Activated B cell treated with CpG ODN at 0.5 μM for 24 hours (primary cell): ENCODE measurements at regions not wholly inside any gene's neighbourhood (a gene's known extent, or its start where the extent isn't known, plus 50 kb on each side); places are given as distances from the start of the nearest gene placed in this dataset.

ENCODE experiments used
- ATAC-seq: fragments of 200-7000 bp; cut with Tn5 transposase; one replicate; pipeline ENCODE4 v1.10.0; 2021; ENCODE audit warnings: low read depth, mild to moderate bottlenecking, moderate library complexity
- CTCF ChIA-PET: fragments of 350-600 bp; sonication (Branson Sonifier 250); formaldehyde crosslinking; loops from one replicate; lab custom pipeline; 2021; ENCODE audit warnings: antibody characterized with exemption; lab: Charles Lee
- POLR2A ChIA-PET: fragments of 350-600 bp; sonication (Branson Sonifier 250); formaldehyde crosslinking; loops from one replicate; lab custom pipeline; 2021; ENCODE audit warnings: antibody characterized with exemption; lab: Charles Lee
- DNase-seq: peaks from one replicate; pipeline ENCODE4 v3.0.0; 2022
- H3K27ac Mint-ChIP-seq: one replicate; pipeline ENCODE4 v1.8.0; 2020; ENCODE audit warnings: mixed read lengths
- H3K27me3 Mint-ChIP-seq: one replicate; pipeline ENCODE4 v1.8.0; 2021; ENCODE audit warnings: mixed read lengths
- H3K36me3 Mint-ChIP-seq: one replicate; pipeline ENCODE4 v1.8.0; 2021; ENCODE audit warnings: low read depth, mixed read lengths
- H3K4me1 Mint-ChIP-seq: one replicate; pipeline ENCODE4 v1.8.0; 2021; ENCODE audit warnings: mixed read lengths
- H3K4me3 Mint-ChIP-seq: one replicate; pipeline ENCODE4 v1.8.0; 2020; ENCODE audit warnings: mild to moderate bottlenecking, mixed read lengths
- H3K9me3 Mint-ChIP-seq: one replicate; pipeline ENCODE4 v1.8.0; 2020; ENCODE audit warnings: mixed read lengths
- intact Hi-C: fragments of 100-400 bp; cut with micrococcal nuclease; formaldehyde crosslinking; loops from one replicate; pipeline ENCODE4 v1.15.1; 2024
- TF ChIP-seq, protein P1 (sequence below): fragments of 200-600 bp; IDR thresholded peaks from one replicate; pipeline ENCODE4 v1.8.0; 2022; ENCODE audit warnings: antibody characterized with exemption, mild to moderate bottlenecking

GRCh38 chr7:95718577-95719410 lies 53.6 kb upstream of the DYNC1I1 start:
- intact Hi-C loops: loop anchor here (10.0 kb wide), 1 partner anchor 606 kb away; the partner anchor contains the start of gene SLC25A13
- no peak for ATAC-seq
- TF ChIP-seq, protein P1, sequence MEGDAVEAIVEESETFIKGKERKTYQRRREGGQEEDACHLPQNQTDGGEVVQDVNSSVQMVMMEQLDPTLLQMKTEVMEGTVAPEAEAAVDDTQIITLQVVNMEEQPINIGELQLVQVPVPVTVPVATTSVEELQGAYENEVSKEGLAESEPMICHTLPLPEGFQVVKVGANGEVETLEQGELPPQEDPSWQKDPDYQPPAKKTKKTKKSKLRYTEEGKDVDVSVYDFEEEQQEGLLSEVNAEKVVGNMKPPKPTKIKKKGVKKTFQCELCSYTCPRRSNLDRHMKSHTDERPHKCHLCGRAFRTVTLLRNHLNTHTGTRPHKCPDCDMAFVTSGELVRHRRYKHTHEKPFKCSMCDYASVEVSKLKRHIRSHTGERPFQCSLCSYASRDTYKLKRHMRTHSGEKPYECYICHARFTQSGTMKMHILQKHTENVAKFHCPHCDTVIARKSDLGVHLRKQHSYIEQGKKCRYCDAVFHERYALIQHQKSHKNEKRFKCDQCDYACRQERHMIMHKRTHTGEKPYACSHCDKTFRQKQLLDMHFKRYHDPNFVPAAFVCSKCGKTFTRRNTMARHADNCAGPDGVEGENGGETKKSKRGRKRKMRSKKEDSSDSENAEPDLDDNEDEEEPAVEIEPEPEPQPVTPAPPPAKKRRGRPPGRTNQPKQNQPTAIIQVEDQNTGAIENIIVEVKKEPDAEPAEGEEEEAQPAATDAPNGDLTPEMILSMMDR: no peak
- peaks cover 16% of the 10 kb centered on the region for H3K27me3 Mint-ChIP-seq
- no peak overlapping the region for H3K4me3 Mint-ChIP-seq
- no peaks in the 10 kb centered on the region for H3K9me3 Mint-ChIP-seq
- no peak for DNase-seq
- peaks cover 14% of the 10 kb centered on the region for H3K4me1 Mint-ChIP-seq
- no peak overlapping the region for H3K27ac Mint-ChIP-seq
- ChIA-PET POLR2A (no interaction called here), CTCF (interaction anchor here (1.0 kb wide), 1 partner anchor 153 kb away, joined by 3 read pairs; no protein-coding TSS in a partner anchor)
- H3K36me3 Mint-ChIP-seq: no peaks in the 10 kb centered on the region

GRCh38 chr7:95716357-95717122 lies 55.8 kb upstream of the DYNC1I1 start:
- H3K4me1 Mint-ChIP-seq: peaks cover 14% of the 10 kb centered on the region
- no peaks in the 10 kb centered on the region for H3K9me3 Mint-ChIP-seq
- intact Hi-C loops: loop anchor here (10.0 kb wide), 1 partner anchor 608 kb away; the partner anchor contains the start of gene SLC25A13
- TF ChIP-seq, protein P1: no peak
- peaks cover 12% of the 10 kb centered on the region for H3K27me3 Mint-ChIP-seq
- ChIA-PET CTCF (no interaction called here), POLR2A (no interaction called here)
- no peak for DNase-seq
- H3K4me3 Mint-ChIP-seq: no peak overlapping the region
- H3K36me3 Mint-ChIP-seq: no peaks in the 10 kb centered on the region
- no peak overlapping the region for H3K27ac Mint-ChIP-seq
- no peak for ATAC-seq

- Mint-ChIP-seq H3K4me1 (peaks cover 17% of the 10 kb centered on the region), H3K36me3 (no peaks in the 10 kb centered on the region), H3K27me3 (peaks cover 7% of the 10 kb centered on the region), H3K9me3 (no peaks in the 10 kb centered on the region), H3K4me3 (no peak overlapping the region), H3K27ac (peak overlapping the region; percentile 12)
- ChIA-PET CTCF (no interaction called here), POLR2A (no interaction called here)
- no peak for DNase-seq
- TF ChIP-seq, protein P1: no peak
- ATAC-seq: peak; percentile 95
- intact Hi-C loops: loop anchor here (1.0 to 10.0 kb wide), 2 partner anchors 106 to 610 kb away; partner anchors contain the start of gene SLC25A13
Measured at GRCh38 chr7:95715274-95715673, 57.1 kb upstream of the DYNC1I1 start.

GRCh38 chr7:95710711-95711110 lies 61.6 kb upstream of the DYNC1I1 start:
- Mint-ChIP-seq H3K9me3 (peaks cover 12% of the 10 kb centered on the region), H3K27ac (no peak overlapping the region), H3K4me3 (no peak overlapping the region), H3K36me3 (no peaks in the 10 kb centered on the region), H3K4me1 (peaks cover 13% of the 10 kb centered on the region), H3K27me3 (peaks cover 26% of the 10 kb centered on the region)
- DNase-seq (no peak), ATAC-seq (no peak)
- TF ChIP-seq, protein P1: no peak
- POLR2A ChIA-PET: no interaction called here
- intact Hi-C loops: loop anchor here (10.0 kb wide), 1 partner anchor 614 kb away; the partner anchor contains the start of gene SLC25A13
- CTCF ChIA-PET: no interaction called here

GRCh38 chr7:95700917-95701316 lies 71.4 kb upstream of the DYNC1I1 start:
- H3K4me1 Mint-ChIP-seq: no peaks in the 10 kb centered on the region
- H3K27ac Mint-ChIP-seq: no peak overlapping the region
- ChIA-PET POLR2A (no interaction called here), CTCF (interaction anchor here (0.9 to 1.6 kb wide), 3 partner anchors 11 to 189 kb away, joined by 3 to 4 read pairs (median 4); no protein-coding TSS in a partner anchor)
- TF ChIP-seq, protein P1: no peak
- DNase-seq (no peak), ATAC-seq (no peak)
- H3K4me3 Mint-ChIP-seq: no peak overlapping the region
- H3K9me3 Mint-ChIP-seq: no peaks in the 10 kb centered on the region
- H3K27me3 Mint-ChIP-seq: peaks cover 24% of the 10 kb centered on the region
- intact Hi-C loops: no loop called here
- H3K36me3 Mint-ChIP-seq: no peaks in the 10 kb centered on the region
